H1 (cell line): ENCODE measurements at regions not wholly inside any gene's neighbourhood (a gene's known extent, or its start where the extent isn't known, plus 50 kb on each side); places are given as distances from the start of the nearest gene placed in this dataset.

Source experiments
- CREB1 ChIP-seq: IDR thresholded peaks from 2 replicates; pipeline ENCODE4 v1.6.1; 2012; ENCODE audit warnings: inconsistent platforms
- EZH2 ChIP-seq: fragments of 200-600 bp; sonication (generic); IDR thresholded peaks from 2 replicates; pipeline ENCODE4 v1.7.1; 2012; ENCODE audit warnings: low read depth, mild to moderate bottlenecking, moderate library complexity, low read length, inconsistent platforms; ENCODE audit not compliant: severe bottlenecking
- RAD21 ChIP-seq, 2 experiments: IDR thresholded peaks in 1 of 2; conservative IDR thresholded peaks in 1 of 2; 2 replicates each; pipeline ENCODE4 v1.6.1; 2011; ENCODE audit warnings: low read depth in 2 of 2, low read length in 2 of 2, improper control_type of control experiment in 1 of 2, inconsistent platforms in 1 of 2, mild to moderate bottlenecking in 1 of 2, moderate library complexity in 1 of 2
- SAP30 ChIP-seq: fragments of 300-600 bp; sonication (generic); IDR thresholded peaks from 2 replicates; pipeline ENCODE4 v1.7.1; 2012; ENCODE audit warnings: low read length, moderate library complexity, mild to moderate bottlenecking, inconsistent platforms; ENCODE audit not compliant: insufficient read depth, insufficient replicate concordance
- TF ChIP-seq, protein P1 (sequence below): IDR thresholded peaks from 2 replicates; pipeline ENCODE4 v1.6.1; 2012; ENCODE audit warnings: low read length, inconsistent platforms

DNA sequence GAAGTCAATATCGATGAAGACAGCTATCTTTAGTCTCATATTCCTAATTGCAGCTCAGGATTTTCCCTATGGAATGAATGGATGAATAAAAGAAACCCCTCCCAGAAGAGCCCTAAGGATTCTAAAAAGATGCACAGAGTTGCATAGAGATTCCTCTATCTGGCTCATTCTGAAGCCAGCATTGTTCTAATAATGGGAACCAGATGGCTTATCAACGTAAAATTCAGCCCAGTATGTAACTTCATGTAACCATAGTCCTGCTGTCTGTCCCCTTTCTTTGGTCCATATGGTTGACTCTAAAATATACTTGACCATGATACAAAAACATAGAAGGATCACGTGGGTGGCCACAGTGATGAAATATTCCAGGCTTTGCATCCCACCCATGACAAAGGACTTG lies 508.6 kb downstream of the RASEF start (continued):
- TF ChIP-seq, protein P1, sequence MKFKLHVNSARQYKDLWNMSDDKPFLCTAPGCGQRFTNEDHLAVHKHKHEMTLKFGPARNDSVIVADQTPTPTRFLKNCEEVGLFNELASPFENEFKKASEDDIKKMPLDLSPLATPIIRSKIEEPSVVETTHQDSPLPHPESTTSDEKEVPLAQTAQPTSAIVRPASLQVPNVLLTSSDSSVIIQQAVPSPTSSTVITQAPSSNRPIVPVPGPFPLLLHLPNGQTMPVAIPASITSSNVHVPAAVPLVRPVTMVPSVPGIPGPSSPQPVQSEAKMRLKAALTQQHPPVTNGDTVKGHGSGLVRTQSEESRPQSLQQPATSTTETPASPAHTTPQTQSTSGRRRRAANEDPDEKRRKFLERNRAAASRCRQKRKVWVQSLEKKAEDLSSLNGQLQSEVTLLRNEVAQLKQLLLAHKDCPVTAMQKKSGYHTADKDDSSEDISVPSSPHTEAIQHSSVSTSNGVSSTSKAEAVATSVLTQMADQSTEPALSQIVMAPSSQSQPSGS, result no peak
- TF ChIP-seq CREB1, result no peak
- TF ChIP-seq SAP30, result no peak
- TF ChIP-seq EZH2, result no peak
- no peak for TF ChIP-seq RAD21 (IDR thresholded peaks at IDR 0.05 in 1 of 2, conservative IDR thresholded peaks at IDR 0.05 in 1 of 2; ENCODE audit: low read depth in 2 of 2, low read length in 2 of 2)
